ENCODE measurements at regions not wholly inside any gene's neighbourhood (a gene's known extent, or its start where the extent isn't known, plus 50 kb on each side); places are given as distances from the start of the nearest gene placed in this dataset.
A peak's percentile ranks its signal among the peaks of the same experiment; 100 is the strongest.
"Not testable (repeated sequence)": the region's sequence is repeated elsewhere in the genome, so short reads cannot be mapped to it uniquely, and the experiment has no call there.

GRCh38 chr15:69552057-69552815 lies 99.6 kb downstream of the RPLP1 start:
- no peak for DNase-seq (ENCODE audit: extremely low read depth, low read depth, low spot score)

GRCh38 chr15:69553686-69554085 lies 101.1 kb downstream of the RPLP1 start:
- no peak for DNase-seq (ENCODE audit: extremely low read depth, low read depth, low spot score)

GRCh38 chr15:69554279-69554961 lies 101.8 kb downstream of the RPLP1 start:
- DNase-seq (ENCODE audit: extremely low read depth, low read depth, low spot score): no peak

- no peak for DNase-seq (ENCODE audit: extremely low read depth, low read depth, low spot score)
These were observed 102.5 kb downstream of the RPLP1 start for GRCh38 chr15:69555080-69555479.

GRCh38 chr15:69556344-69556743 lies 103.7 kb downstream of the RPLP1 start:
- no peak for DNase-seq (ENCODE audit: extremely low read depth, low read depth, low spot score)

- DNase-seq (ENCODE audit: extremely low read depth, low read depth, low spot score): peak; percentile 86
These were observed 104.5 kb downstream of the RPLP1 start for GRCh38 chr15:69557020-69557706.

GRCh38 chr15:69557707-69558409 lies 105.2 kb downstream of the RPLP1 start:
- no peak for DNase-seq (ENCODE audit: extremely low read depth, low read depth, low spot score)

- no peak for DNase-seq (ENCODE audit: extremely low read depth, low read depth, low spot score)
These were observed 107.0 kb downstream of the RPLP1 start for GRCh38 chr15:69559440-69560190.

- DNase-seq (ENCODE audit: extremely low read depth, low read depth, low spot score): no peak
These were observed 108.6 kb downstream of the RPLP1 start for GRCh38 chr15:69561071-69561784.

GRCh38 chr15:69562116-69562515 lies 109.5 kb downstream of the RPLP1 start:
- DNase-seq (ENCODE audit: extremely low read depth, low read depth, low spot score): no peak

GRCh38 chr15:69562564-69562963 lies 109.9 kb downstream of the RPLP1 start:
- no peak for DNase-seq (ENCODE audit: extremely low read depth, low read depth, low spot score)

- no peak for DNase-seq (ENCODE audit: extremely low read depth, low read depth, low spot score)
These were observed 112.5 kb downstream of the RPLP1 start for GRCh38 chr15:69565066-69565655.

- DNase-seq (ENCODE audit: extremely low read depth, low read depth, low spot score): not testable (repeated sequence)
These were observed 114.7 kb downstream of the RPLP1 start for GRCh38 chr15:69567238-69567760.

GRCh38 chr15:69568173-69569009 lies 115.8 kb downstream of the RPLP1 start:
- no peak for DNase-seq (ENCODE audit: extremely low read depth, low read depth, low spot score)

GRCh38 chr15:69570454-69570853 lies 117.8 kb downstream of the RPLP1 start:
- no peak for DNase-seq (ENCODE audit: extremely low read depth, low read depth, low spot score)

GRCh38 chr15:69570997-69571396 lies 118.4 kb downstream of the RPLP1 start:
- DNase-seq (ENCODE audit: extremely low read depth, low read depth, low spot score): no peak

GRCh38 chr15:69573278-69573677 lies 120.7 kb downstream of the RPLP1 start:
- not testable (repeated sequence) for DNase-seq (ENCODE audit: extremely low read depth, low read depth, low spot score)

- no peak for DNase-seq (ENCODE audit: extremely low read depth, low read depth, low spot score)
These were observed 121.3 kb downstream of the RPLP1 start for GRCh38 chr15:69573815-69574475.
